ENCODE measurements at regions not wholly inside any gene's neighbourhood (a gene's known extent, or its start where the extent isn't known, plus 50 kb on each side); places are given as distances from the start of the nearest gene placed in this dataset.
A peak's percentile ranks its signal among the peaks of the same experiment; 100 is the strongest.
"Not testable (repeated sequence)": the region's sequence is repeated elsewhere in the genome, so short reads cannot be mapped to it uniquely, and the experiment has no call there.

- TF ChIP-seq CTCF (IDR thresholded peaks at IDR 0.05; ENCODE audit: insufficient read depth, low read depth, low read length), result no peak
These were observed 140.7 kb upstream of the PTBP2 start for GRCh38 chr1:96580920-96581319.

DNA sequence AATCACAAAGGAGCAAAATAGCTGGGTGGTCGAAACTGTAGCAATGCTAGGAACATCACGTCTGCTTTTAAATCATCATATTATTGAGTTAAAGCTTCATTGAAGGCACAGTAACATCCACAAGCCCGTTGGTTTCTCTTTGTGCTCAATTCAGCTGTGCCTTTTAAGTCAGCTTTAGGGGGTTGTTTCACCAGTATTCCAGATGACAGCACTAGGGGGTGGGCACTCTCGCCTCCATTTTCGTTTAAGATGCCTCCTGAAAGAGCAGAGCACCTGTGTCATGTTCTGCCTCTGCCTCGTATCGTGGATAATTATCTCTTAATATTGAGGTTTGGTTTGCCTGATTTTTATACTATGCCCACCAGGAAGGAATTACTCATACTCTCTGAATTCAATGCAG is 139.8 kb upstream of the PTBP2 start:
- no peak for DNase-seq (ENCODE audit: low read depth)
- H3K4me3 ChIP-seq (ENCODE audit: low read depth, low read length), result no peak overlapping the region
- no peak for TF ChIP-seq CTCF (IDR thresholded peaks at IDR 0.05; ENCODE audit: insufficient read depth, low read depth, low read length)

More at GRCh38 chr1:96580920-96581319, 140.7 kb upstream of the PTBP2 start:
- DNase-seq (ENCODE audit: low read depth), result no peak
- H3K4me3 ChIP-seq (ENCODE audit: low read depth, low read length), result no peak overlapping the region

- no peak for DNase-seq (ENCODE audit: low read depth)
- no peak for TF ChIP-seq CTCF (IDR thresholded peaks at IDR 0.05; ENCODE audit: insufficient read depth, low read depth, low read length)
- H3K4me3 ChIP-seq (ENCODE audit: low read depth, low read length), result no peak overlapping the region
These were observed 137.7 kb upstream of the PTBP2 start for GRCh38 chr1:96583903-96584302.

GRCh38 chr1:96587222-96587621 is 134.4 kb upstream of the PTBP2 start:
- DNase-seq (ENCODE audit: low read depth), result no peak

DNA sequence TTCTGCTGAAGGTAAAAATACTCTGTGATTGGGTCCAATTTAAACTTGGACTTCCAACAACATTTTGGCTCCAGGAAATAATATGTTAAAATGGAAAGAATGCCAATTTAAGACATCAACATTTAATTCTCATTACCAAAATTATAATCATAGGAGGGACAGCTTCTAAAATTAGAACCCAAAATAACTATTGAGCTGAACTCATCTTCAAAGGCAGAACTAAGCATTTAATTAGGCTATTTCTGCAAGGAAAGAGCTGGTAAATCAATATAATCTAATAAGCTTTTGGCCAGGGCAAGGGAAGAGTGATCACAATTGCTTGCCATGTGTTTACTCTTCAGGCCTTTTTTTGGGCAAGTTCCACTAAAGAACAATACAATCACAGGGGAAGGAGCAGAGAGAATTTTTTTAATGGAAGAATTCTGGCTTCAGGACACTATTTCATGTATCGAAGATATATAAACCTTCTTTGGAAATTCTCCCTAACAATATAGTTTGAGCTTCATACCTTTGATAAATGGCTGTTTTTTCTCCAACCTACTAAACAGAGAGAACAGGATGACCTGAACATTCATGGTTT is 133.1 kb upstream of the PTBP2 start:
- DNase-seq (ENCODE audit: low read depth), result no peak
- no peak for TF ChIP-seq CTCF (IDR thresholded peaks at IDR 0.05; ENCODE audit: insufficient read depth, low read depth, low read length)
- no peak overlapping the region for H3K4me3 ChIP-seq (ENCODE audit: low read depth, low read length)

More at GRCh38 chr1:96587222-96587621, 134.4 kb upstream of the PTBP2 start:
- no peak overlapping the region for H3K4me3 ChIP-seq (ENCODE audit: low read depth, low read length)
- TF ChIP-seq CTCF (IDR thresholded peaks at IDR 0.05; ENCODE audit: insufficient read depth, low read depth, low read length), result no peak

GRCh38 chr1:96595530-96595929 is 126.1 kb upstream of the PTBP2 start:
- not testable (repeated sequence) for H3K4me3 ChIP-seq (ENCODE audit: low read depth, low read length)

DNA sequence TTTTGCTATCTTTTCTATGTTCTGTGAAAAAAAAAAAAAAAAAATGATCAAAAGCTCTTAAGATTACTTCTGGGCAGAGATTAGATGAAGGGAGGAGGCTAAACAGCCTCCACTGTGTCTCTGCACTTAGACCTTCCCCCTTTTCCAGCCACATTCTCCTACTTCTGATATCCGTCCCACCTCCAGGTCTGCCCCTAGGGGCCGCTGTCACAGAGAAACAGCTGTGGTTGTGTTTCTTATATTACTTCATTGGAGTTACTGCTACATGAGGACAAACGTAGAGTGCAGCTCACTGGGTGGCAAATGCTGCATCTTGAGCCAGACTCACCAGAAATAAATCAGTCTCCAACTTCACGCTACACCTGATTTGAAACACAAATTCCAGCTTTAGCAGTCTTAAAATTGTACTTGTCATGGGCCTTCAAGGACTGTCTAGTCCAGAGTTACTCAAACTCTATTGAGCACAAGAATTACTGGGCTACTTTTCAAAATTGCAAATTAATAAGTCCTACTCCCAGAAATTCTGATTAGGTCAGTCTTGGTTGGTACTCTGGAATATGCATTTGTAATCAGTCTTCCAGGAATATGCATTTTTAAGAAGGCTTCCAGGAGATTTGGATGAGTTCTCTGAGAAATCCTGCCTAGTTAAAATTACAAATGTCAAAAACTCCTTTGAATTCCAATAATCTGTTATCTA is 125.2 kb upstream of the PTBP2 start:
- peak; percentile 31 for DNase-seq (ENCODE audit: low read depth)
- no peak overlapping the region for H3K4me3 ChIP-seq (ENCODE audit: low read depth, low read length)
- peak; percentile 73 for TF ChIP-seq CTCF (IDR thresholded peaks at IDR 0.05; ENCODE audit: insufficient read depth, low read depth, low read length)

More at GRCh38 chr1:96595530-96595929, 126.1 kb upstream of the PTBP2 start:
- not testable (repeated sequence) for DNase-seq (ENCODE audit: low read depth)
